K562 (cell line): ENCODE measurements at regions not wholly inside any gene's neighbourhood (a gene's known extent, or its start where the extent isn't known, plus 50 kb on each side); places are given as distances from the start of the nearest gene placed in this dataset.

Experiments
- ATAC-seq: fragments of 200-7000 bp; cut with Tn5 transposase; 3 replicates; pipeline ENCODE4 v1.9.1; 2020; ENCODE audit warnings: moderate library complexity
- BruUV-seq: library from RNA; stranded (reverse); fragments of 400-500 nt; replicated peaks from 2 replicates; lab custom pipeline; 2021; lab: Mats Ljungman, UMichigan
- CTCF ChIA-PET: fragments of 300-600 bp; formaldehyde crosslinking; extraction: SDS; loops from one replicate; lab custom pipeline; 2021; ENCODE audit warnings: low intra/inter-chr PET ratio; lab: Yijun Ruan, JAX
- POLR2A ChIA-PET: fragments of 300-600, 350-650 bp; sonication (Branson Sonifier 250); formaldehyde crosslinking; extraction: SDS; loops from one replicate; lab custom pipeline; 2021; ENCODE audit warnings: antibody characterized with exemption, inconsistent platforms; lab: Yijun Ruan, JAX
- DNase-seq, 4 experiments: peaks; one replicate each; pipeline versions ENCODE4 v3.0.0 to v3.0.0-alpha.2; 2011 to 2018; ENCODE audit warnings: low spot score in 3 of 4, mixed read lengths in 3 of 4; ENCODE audit errors: extremely low read depth in 1 of 4
- FAIRE-seq: peaks from 2 replicates; lab custom pipeline; 2011; peaks lifted over from hg19 to GRCh38; lab: Jason Lieb, UNC
- H2AFZ ChIP-seq: 2 replicates; pipeline ENCODE4 v1.6.0; 2011; ENCODE audit warnings: low read depth, low read length, control low read depth, inconsistent platforms
- H3K27ac ChIP-seq: fragments of 200-600 bp; 3 replicates; pipeline ENCODE4 v1.8.0; 2011; ENCODE audit warnings: low read depth, mild to moderate bottlenecking, control low read depth, inconsistent platforms, low read length, moderate library complexity, mixed read lengths; ENCODE audit errors: extremely low read depth
- H3K27me3 ChIP-seq, 2 experiments: fragments of 300-600 bp in 1 of 2; 2 replicates in 1 of 2; 3 replicates in 1 of 2; pipeline versions ENCODE4 v1.6.0 to v1.8.0; 2011; ENCODE audit warnings: inconsistent platforms in 2 of 2, low read length in 2 of 2, mild to moderate bottlenecking in 1 of 2, mixed read lengths in 1 of 2, moderate library complexity in 1 of 2; ENCODE audit not compliant: control insufficient read depth in 2 of 2, insufficient read depth in 2 of 2
- H3K36me3 ChIP-seq: fragments of 300-600 bp; 3 replicates; pipeline ENCODE4 v1.8.0; 2011; ENCODE audit warnings: mild to moderate bottlenecking, low read length, inconsistent platforms; ENCODE audit not compliant: control insufficient read depth, insufficient read depth
- H3K4me1 ChIP-seq, 2 experiments: fragments of 200-600 bp in 1 of 2; replicated peaks in 1 of 2; 2 replicates in 1 of 2; 3 replicates in 1 of 2; pipeline versions ENCODE4 v1.5.1 to v1.8.0; 2011; ENCODE audit warnings: inconsistent platforms in 2 of 2, low read length in 2 of 2, mild to moderate bottlenecking in 1 of 2, mixed read lengths in 1 of 2, moderate library complexity in 1 of 2; ENCODE audit not compliant: control insufficient read depth in 2 of 2, insufficient read depth in 2 of 2
- H3K4me2 ChIP-seq: 2 replicates; pipeline ENCODE4 v1.6.1; 2011; ENCODE audit warnings: low read length, control low read depth, inconsistent platforms, mixed read lengths; ENCODE audit not compliant: insufficient read depth
- H3K4me3 ChIP-seq: fragments of 200-600 bp; sonication (generic), shearing (Covaris generic); 2 replicates; pipeline ENCODE4 v1.5.1; 2016; ENCODE audit warnings: control low read depth, inconsistent platforms
- H3K79me2 ChIP-seq: fragments of 200-600 bp; 3 replicates; pipeline ENCODE4 v1.8.0; 2011; ENCODE audit warnings: low read length, inconsistent platforms; ENCODE audit not compliant: control insufficient read depth, insufficient read depth
- H3K9ac ChIP-seq, 2 experiments: 2 replicates each; pipeline versions ENCODE4 v1.6.0 to v1.6.1; 2011; ENCODE audit warnings: low read depth in 2 of 2, low read length in 2 of 2, control low read depth in 1 of 2, inconsistent platforms in 1 of 2, mild to moderate bottlenecking in 1 of 2, mixed read lengths in 1 of 2; ENCODE audit not compliant: insufficient read depth in 1 of 2
- H3K9me1 ChIP-seq: one replicate; pipeline ENCODE4 v1.6.0; 2011; ENCODE audit warnings: inconsistent platforms, mild to moderate bottlenecking, low read length, moderate library complexity; ENCODE audit not compliant: control insufficient read depth, insufficient read depth
- H3K9me3 ChIP-seq: replicated peaks from 2 replicates; pipeline ENCODE4 v1.5.1; 2011; ENCODE audit warnings: low read depth, low read length, inconsistent platforms; ENCODE audit not compliant: control insufficient read depth, insufficient read depth
- H4K20me1 ChIP-seq: replicated peaks from 2 replicates; pipeline ENCODE4 v1.6.1; 2011; ENCODE audit warnings: low read length, inconsistent platforms, mixed read lengths; ENCODE audit not compliant: control insufficient read depth, insufficient read depth
- ARID3A ChIP-seq: IDR thresholded peaks from 2 replicates; pipeline ENCODE4 v1.6.1; 2012; ENCODE audit warnings: low read depth, low read length, improper control_type of control experiment, borderline replicate concordance
- DPF2 ChIP-seq: fragments of 450-650 bp; IDR thresholded peaks from 2 replicates; pipeline ENCODE4 v1.6.1; 2016
- HNRNPUL1 ChIP-seq: fragments of 200-400 bp; formaldehyde crosslinking; IDR thresholded peaks from 2 replicates; pipeline ENCODE4 v1.6.1; 2017; ENCODE audit warnings: low read length
- MYBL2 ChIP-seq, 2 experiments: fragments of 450-650 bp in 1 of 2; sonication (generic) in 1 of 2; formaldehyde crosslinking in 1 of 2; IDR thresholded peaks; 2 replicates each; pipeline versions ENCODE4 v1.6.1 to v1.8.1; 2017 to 2022; ENCODE audit warnings: borderline replicate concordance in 1 of 2, inconsistent platforms in 1 of 2, low read depth in 1 of 2, mild to moderate bottlenecking in 1 of 2, missing genetic modification reagents in 1 of 2, moderate library complexity in 1 of 2
- RFX1 ChIP-seq: fragments of 450-650 bp; IDR thresholded peaks from 2 replicates; pipeline ENCODE4 v1.6.1; 2016; ENCODE audit warnings: mild to moderate bottlenecking, moderate library complexity
- SRF ChIP-seq, 2 experiments: fragments of 250-450, 450-650 bp in 1 of 2; sonication (Bioruptor Pico) in 1 of 2; sonication (generic) in 1 of 2; formaldehyde crosslinking; IDR thresholded peaks; 2 replicates each; pipeline versions ENCODE4 v1.5.0 to v1.5.1; 2020 to 2022; ENCODE audit warnings: mild to moderate bottlenecking in 1 of 2, missing genetic modification reagents in 1 of 2
- TBP ChIP-seq: optimal IDR thresholded peaks from 2 replicates; pipeline ENCODE3; 2011; ENCODE audit warnings: low read depth, low read length, improper control_type of control experiment
- ZBTB49 ChIP-seq: sonication (generic); formaldehyde crosslinking; IDR thresholded peaks from 2 replicates; pipeline ENCODE4 v1.8.0; 2022; ENCODE audit warnings: missing genetic modification reagents, mild to moderate bottlenecking, borderline replicate concordance
- ZNF764 ChIP-seq: fragments of 250-450 bp; sonication (Bioruptor Pico); IDR thresholded peaks from 2 replicates; pipeline ENCODE4 v1.4.0; 2020; ENCODE audit warnings: low read depth, mild to moderate bottlenecking, moderate library complexity
- ZNF766 ChIP-seq: fragments of 200-800 bp; sonication (Bioruptor generic); conservative IDR thresholded peaks from 2 replicates; pipeline ENCODE4 v1.6.1; 2016; ENCODE audit warnings: missing genetic modification characterization, missing compliant biosample characterization
- WGBS: fragments of 100-300 bp; shearing (Covaris generic); methylation state at CpG from one replicate; pipeline ENCODE4 v1.1.6; 2016; ENCODE audit warnings: low coverage, mixed read lengths; ENCODE audit not compliant: insufficient coverage; ENCODE audit errors: missing lambda C conversion rate; 5-methylcytosine and 5-hydroxymethylcytosine counted together
- in situ Hi-C: fragments of 300-500 bp; cut with MboI; formaldehyde crosslinking; loops from 4 replicates; pipeline ENCODE4 v1.15.0; 2018; ENCODE audit warnings: inconsistent platforms, mixed read lengths
- intact Hi-C: fragments of 100-400 bp; cut with micrococcal nuclease; formaldehyde crosslinking; loops from 2 replicates; pipeline ENCODE4 v1.14.2; 2022
- TF ChIP-seq, protein P1 (sequence below): fragments of 450-650 bp; IDR thresholded peaks from 2 replicates; pipeline ENCODE4 v1.6.1; 2017; ENCODE audit warnings: antibody characterized with exemption, mild to moderate bottlenecking
- TF ChIP-seq, protein P2 (sequence below), 2 experiments: fragments of 200-800 bp in 1 of 2; sonication (Bioruptor generic) in 1 of 2; sonication (generic) in 1 of 2; formaldehyde crosslinking in 1 of 2; IDR thresholded peaks in 1 of 2; conservative IDR thresholded peaks in 1 of 2; 2 replicates each; pipeline versions ENCODE4 v1.5.0 to v1.6.1; 2016 to 2020; ENCODE audit warnings: missing compliant biosample characterization in 1 of 2, missing genetic modification characterization in 1 of 2, missing genetic modification reagents in 1 of 2

GRCh38 chr4:167452922-167453430 lies 218.7 kb upstream of the SPOCK3 start:
- no TSS peak for BruUV-seq
- ChIA-PET CTCF (no interaction called here), POLR2A (no interaction called here)
- no peaks in the 10 kb centered on the region for H3K79me2 ChIP-seq
- no peak overlapping the region for H3K4me2 ChIP-seq
- H4K20me1 ChIP-seq, result no peaks in the 10 kb centered on the region
- H3K4me3 ChIP-seq, result no peak overlapping the region
- no peaks in the 10 kb centered on the region for H3K36me3 ChIP-seq
- no peak overlapping the region for H3K9ac ChIP-seq
- H3K9me1 ChIP-seq, result no peaks in the 10 kb centered on the region
- intact Hi-C loops, result no loop called here
- in situ Hi-C loops, result no loop called here
- H3K27me3 ChIP-seq, result no peaks in the 10 kb centered on the region
- H3K4me1 ChIP-seq, result no peaks in the 10 kb centered on the region
- WGBS, result 0% methylated on average over 3 of the region's 3 CpGs
- H3K9me3 ChIP-seq, result no peaks in the 10 kb centered on the region
- H2AFZ ChIP-seq, result no peak overlapping the region
- no peak for ATAC-seq
- no peak for FAIRE-seq
- no peak overlapping the region for H3K27ac ChIP-seq
- DNase-seq, result no peak
- TF ChIP-seq RFX1, result no peak
- TF ChIP-seq, protein P1, sequence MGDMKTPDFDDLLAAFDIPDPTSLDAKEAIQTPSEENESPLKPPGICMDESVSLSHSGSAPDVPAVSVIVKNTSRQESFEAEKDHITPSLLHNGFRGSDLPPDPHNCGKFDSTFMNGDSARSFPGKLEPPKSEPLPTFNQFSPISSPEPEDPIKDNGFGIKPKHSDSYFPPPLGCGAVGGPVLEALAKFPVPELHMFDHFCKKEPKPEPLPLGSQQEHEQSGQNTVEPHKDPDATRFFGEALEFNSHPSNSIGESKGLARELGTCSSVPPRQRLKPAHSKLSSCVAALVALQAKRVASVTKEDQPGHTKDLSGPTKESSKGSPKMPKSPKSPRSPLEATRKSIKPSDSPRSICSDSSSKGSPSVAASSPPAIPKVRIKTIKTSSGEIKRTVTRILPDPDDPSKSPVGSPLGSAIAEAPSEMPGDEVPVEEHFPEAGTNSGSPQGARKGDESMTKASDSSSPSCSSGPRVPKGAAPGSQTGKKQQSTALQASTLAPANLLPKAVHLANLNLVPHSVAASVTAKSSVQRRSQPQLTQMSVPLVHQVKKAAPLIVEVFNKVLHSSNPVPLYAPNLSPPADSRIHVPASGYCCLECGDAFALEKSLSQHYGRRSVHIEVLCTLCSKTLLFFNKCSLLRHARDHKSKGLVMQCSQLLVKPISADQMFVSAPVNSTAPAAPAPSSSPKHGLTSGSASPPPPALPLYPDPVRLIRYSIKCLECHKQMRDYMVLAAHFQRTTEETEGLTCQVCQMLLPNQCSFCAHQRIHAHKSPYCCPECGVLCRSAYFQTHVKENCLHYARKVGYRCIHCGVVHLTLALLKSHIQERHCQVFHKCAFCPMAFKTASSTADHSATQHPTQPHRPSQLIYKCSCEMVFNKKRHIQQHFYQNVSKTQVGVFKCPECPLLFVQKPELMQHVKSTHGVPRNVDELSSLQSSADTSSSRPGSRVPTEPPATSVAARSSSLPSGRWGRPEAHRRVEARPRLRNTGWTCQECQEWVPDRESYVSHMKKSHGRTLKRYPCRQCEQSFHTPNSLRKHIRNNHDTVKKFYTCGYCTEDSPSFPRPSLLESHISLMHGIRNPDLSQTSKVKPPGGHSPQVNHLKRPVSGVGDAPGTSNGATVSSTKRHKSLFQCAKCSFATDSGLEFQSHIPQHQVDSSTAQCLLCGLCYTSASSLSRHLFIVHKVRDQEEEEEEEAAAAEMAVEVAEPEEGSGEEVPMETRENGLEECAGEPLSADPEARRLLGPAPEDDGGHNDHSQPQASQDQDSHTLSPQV, result no peak
- no peak for TF ChIP-seq ZBTB49 (CRISPR knock-in tag)
- TF ChIP-seq ZNF764 (CRISPR knock-in tag), result no peak
- no peak for TF ChIP-seq DPF2
- TF ChIP-seq, protein P2, sequence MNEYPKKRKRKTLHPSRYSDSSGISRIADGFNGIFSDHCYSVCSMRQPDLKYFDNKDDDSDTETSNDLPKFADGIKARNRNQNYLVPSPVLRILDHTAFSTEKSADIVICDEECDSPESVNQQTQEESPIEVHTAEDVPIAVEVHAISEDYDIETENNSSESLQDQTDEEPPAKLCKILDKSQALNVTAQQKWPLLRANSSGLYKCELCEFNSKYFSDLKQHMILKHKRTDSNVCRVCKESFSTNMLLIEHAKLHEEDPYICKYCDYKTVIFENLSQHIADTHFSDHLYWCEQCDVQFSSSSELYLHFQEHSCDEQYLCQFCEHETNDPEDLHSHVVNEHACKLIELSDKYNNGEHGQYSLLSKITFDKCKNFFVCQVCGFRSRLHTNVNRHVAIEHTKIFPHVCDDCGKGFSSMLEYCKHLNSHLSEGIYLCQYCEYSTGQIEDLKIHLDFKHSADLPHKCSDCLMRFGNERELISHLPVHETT (CRISPR knock-in tag; conservative IDR thresholded peaks at IDR 0.05 in 1 of 2, IDR thresholded peaks at IDR 0.05 in 1 of 2), result no peak
- no peak for TF ChIP-seq HNRNPUL1
- no peak for TF ChIP-seq SRF (CRISPR knock-in tag; IDR thresholded peaks at IDR 0.05)
- TF ChIP-seq MYBL2 (IDR thresholded peaks at IDR 0.05; ENCODE audit: low read depth), result no peak
- no peak for TF ChIP-seq MYBL2 (CRISPR knock-in tag; IDR thresholded peaks at IDR 0.05; ENCODE audit: borderline replicate concordance)
- TF ChIP-seq ARID3A, result no peak
- no peak for TF ChIP-seq TBP
- no peak for TF ChIP-seq ZNF766
